GM19467 (cell line): ENCODE measurements at regions not wholly inside any gene's neighbourhood (a gene's known extent, or its start where the extent isn't known, plus 50 kb on each side); places are given as distances from the start of the nearest gene placed in this dataset.

ENCODE experiments used
- ATAC-seq: cut with Tn5 transposase; IDR thresholded peaks from one replicate; pipeline ENCODE4 v1.9.1; 2021; ENCODE audit warnings: mild to moderate bottlenecking, moderate library complexity; ENCODE audit not compliant: unreplicated experiment

GRCh38 chr4:155564880-155565279, 101.8 kb upstream of the GUCY1A1 start:
- ATAC-seq: no peak

GRCh38 chr4:155564086-155564485, 102.6 kb upstream of the GUCY1A1 start:
- no peak for ATAC-seq

GRCh38 chr4:155559915-155560314, 106.7 kb upstream of the GUCY1A1 start:
- no peak for ATAC-seq

GRCh38 chr4:155552180-155552579, 114.5 kb upstream of the GUCY1A1 start:
- no peak for ATAC-seq

GRCh38 chr4:155548173-155548572, 118.5 kb upstream of the GUCY1A1 start:
- ATAC-seq: no peak

GRCh38 chr4:155546451-155546850, 120.2 kb upstream of the GUCY1A1 start:
- ATAC-seq: no peak

- ATAC-seq: no peak
Measured at GRCh38 chr4:155545456-155545855, 121.2 kb upstream of the GUCY1A1 start.

GRCh38 chr4:155544547-155544946, 122.1 kb upstream of the GUCY1A1 start:
- no peak for ATAC-seq

GRCh38 chr4:155543126-155543765, 123.4 kb upstream of the GUCY1A1 start:
- peak; percentile 78 for ATAC-seq

GRCh38 chr4:155542415-155542814, 124.2 kb upstream of the GUCY1A1 start:
- ATAC-seq: no peak

- no peak for ATAC-seq
Measured at GRCh38 chr4:155541716-155542115, 124.9 kb upstream of the GUCY1A1 start.

GRCh38 chr4:155540698-155541097, 126.0 kb upstream of the GUCY1A1 start:
- ATAC-seq: no peak

GRCh38 chr4:155539746-155540145, 126.9 kb upstream of the GUCY1A1 start:
- no peak for ATAC-seq

- ATAC-seq: no peak
Measured at GRCh38 chr4:155535802-155536454, 130.7 kb upstream of the GUCY1A1 start.

- no peak for ATAC-seq
Measured at GRCh38 chr4:155532373-155533085, 134.1 kb upstream of the GUCY1A1 start.

GRCh38 chr4:155530857-155531256, 135.8 kb upstream of the GUCY1A1 start:
- ATAC-seq: no peak

GRCh38 chr4:155530290-155530689, 136.4 kb upstream of the GUCY1A1 start:
- no peak for ATAC-seq

- ATAC-seq: no peak
Measured at GRCh38 chr4:155529716-155530115, 136.9 kb upstream of the GUCY1A1 start.

- no peak for ATAC-seq
Measured at GRCh38 chr4:155529272-155529671, 137.4 kb upstream of the GUCY1A1 start.

- no peak for ATAC-seq
Measured at GRCh38 chr4:155526452-155527169, 140.0 kb upstream of the GUCY1A1 start.

GRCh38 chr4:155524926-155525455, 141.7 kb upstream of the GUCY1A1 start:
- no peak for ATAC-seq
